ENCODE measurements at regions not wholly inside any gene's neighbourhood (a gene's known extent, or its start where the extent isn't known, plus 50 kb on each side); places are given as distances from the start of the nearest gene placed in this dataset.
"Not testable (repeated sequence)": the region's sequence is repeated elsewhere in the genome, so short reads cannot be mapped to it uniquely, and the experiment has no call there.

DNA sequence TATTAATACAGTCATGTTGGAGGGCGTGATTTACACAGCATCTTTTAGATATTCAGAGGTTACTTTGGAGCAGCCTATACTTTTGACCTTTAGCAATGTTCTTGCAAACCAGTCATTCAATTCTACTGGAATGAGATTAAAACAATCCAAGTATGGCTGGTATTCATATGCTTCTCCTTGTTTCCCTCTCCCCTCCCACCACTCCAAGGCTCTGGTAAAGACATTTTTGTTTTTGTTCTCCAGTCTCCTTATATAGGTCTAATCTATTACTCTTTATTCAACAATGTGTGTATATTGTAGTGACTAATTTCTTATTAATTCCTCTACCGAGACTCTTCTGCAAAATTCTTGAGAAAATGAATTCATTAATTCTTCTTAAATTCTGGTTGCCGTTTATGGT lies 465.1 kb upstream of the ZNF337 start:
- H3K4me3 Mint-ChIP-seq; H3K4me1 Mint-ChIP-seq (ENCODE audit: low read depth); H3K9me3 Mint-ChIP-seq; DNase-seq (ENCODE audit: low spot score); H3K27me3 Mint-ChIP-seq (ENCODE audit: insufficient read depth); H3K27ac Mint-ChIP-seq; H3K36me3 Mint-ChIP-seq (ENCODE audit: low read depth); intact Hi-C loops (cut with micrococcal nuclease): not testable (repeated sequence)

DNA sequence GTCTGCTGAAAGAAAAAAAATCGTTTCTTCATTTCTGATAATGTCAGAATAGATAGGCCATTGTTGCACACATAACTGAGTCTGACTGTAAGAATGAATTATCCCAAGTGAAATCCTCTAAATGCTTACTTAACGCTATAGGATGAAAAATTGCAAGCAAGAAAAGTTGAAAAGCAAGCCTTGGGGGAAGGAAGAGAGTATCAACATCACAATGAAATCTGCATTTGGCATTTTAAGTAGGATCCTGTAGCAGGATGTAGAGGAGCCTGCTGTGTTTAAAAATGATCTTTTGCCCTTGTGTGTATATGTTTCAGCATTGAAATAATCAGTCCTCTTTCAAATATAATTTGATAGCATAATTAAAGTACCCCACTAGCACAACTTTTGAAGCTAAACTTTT lies 464.3 kb upstream of the ZNF337 start:
- H3K9me3 Mint-ChIP-seq; H3K4me1 Mint-ChIP-seq (ENCODE audit: low read depth); intact Hi-C loops (cut with micrococcal nuclease); H3K27me3 Mint-ChIP-seq (ENCODE audit: insufficient read depth); H3K4me3 Mint-ChIP-seq; H3K36me3 Mint-ChIP-seq (ENCODE audit: low read depth); DNase-seq (ENCODE audit: low spot score); H3K27ac Mint-ChIP-seq: not testable (repeated sequence)

DNA sequence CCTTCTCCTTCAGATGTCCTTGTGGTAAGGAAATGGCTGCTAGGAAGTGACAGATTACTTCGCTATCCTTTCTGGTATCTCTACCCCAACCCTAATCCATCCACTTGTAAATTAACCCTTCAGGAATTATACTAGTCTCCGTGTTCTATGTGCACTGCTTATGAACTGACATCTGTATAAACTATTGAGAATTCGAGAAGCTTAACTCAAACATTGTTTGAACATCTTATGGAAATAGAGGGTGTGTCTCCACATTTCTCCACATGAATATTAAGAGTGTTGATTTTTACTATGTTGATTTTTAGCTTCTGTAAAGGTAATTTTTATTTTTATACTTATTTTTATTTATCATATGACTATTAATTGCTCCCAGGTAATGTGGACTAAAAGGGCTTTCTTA lies 457.6 kb upstream of the ZNF337 start:
- Mint-ChIP-seq H3K27ac (no peak overlapping the region), H3K9me3 (no peaks in the 10 kb centered on the region), H3K4me3 (no peak overlapping the region), H3K4me1 (ENCODE audit: low read depth) (no peaks in the 10 kb centered on the region), H3K27me3 (ENCODE audit: insufficient read depth) (no peaks in the 10 kb centered on the region), H3K36me3 (ENCODE audit: low read depth) (no peaks in the 10 kb centered on the region)
- intact Hi-C loops (cut with micrococcal nuclease), result no loop called here
- no peak for DNase-seq (ENCODE audit: low spot score)

DNA sequence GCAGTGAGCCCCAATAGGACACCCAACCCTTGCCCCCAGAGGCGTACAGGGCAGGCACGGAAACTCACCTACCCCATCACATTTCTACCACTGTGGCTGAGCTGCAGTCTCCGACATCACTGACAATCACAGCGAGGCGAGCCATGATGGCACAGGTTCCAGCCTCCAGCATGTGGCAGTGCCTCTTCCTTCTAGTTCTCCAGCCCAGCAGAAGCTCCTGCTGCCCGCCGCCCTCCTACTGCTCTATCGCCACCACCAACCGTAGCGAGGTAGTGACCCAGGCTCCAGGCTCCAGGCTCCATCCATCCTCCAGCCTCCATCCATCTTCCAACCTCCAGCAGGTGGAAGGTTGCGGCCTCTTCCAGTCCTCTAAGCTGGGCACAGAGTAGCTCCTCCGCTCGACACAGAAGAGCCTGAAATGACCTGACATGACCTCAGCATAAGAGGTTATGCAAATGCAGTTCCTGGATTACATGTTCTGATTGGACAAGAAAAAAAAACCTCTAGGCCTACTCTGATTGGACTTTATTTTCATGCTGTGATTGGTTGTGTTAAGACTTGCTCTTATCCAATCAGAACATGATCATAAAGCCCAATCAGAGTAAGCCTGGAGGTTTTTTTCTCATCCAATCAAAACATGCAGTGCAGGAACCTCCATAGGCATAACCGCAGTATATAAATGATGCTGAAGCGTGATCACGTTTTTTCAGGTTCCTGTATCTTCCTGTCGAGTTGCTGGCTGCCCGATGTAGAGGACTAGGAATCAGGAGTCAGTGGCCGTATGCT lies 438.9 kb upstream of the ZNF337 start:
- no peaks in the 10 kb centered on the region for H3K9me3 Mint-ChIP-seq
- H3K4me1 Mint-ChIP-seq (ENCODE audit: low read depth), result no peaks in the 10 kb centered on the region
- no peak overlapping the region for H3K4me3 Mint-ChIP-seq
- H3K27ac Mint-ChIP-seq, result no peak overlapping the region
- intact Hi-C loops (cut with micrococcal nuclease), result no loop called here
- H3K36me3 Mint-ChIP-seq (ENCODE audit: low read depth), result no peaks in the 10 kb centered on the region
- no peak for DNase-seq (ENCODE audit: low spot score)
- H3K27me3 Mint-ChIP-seq (ENCODE audit: insufficient read depth), result no peaks in the 10 kb centered on the region

DNA sequence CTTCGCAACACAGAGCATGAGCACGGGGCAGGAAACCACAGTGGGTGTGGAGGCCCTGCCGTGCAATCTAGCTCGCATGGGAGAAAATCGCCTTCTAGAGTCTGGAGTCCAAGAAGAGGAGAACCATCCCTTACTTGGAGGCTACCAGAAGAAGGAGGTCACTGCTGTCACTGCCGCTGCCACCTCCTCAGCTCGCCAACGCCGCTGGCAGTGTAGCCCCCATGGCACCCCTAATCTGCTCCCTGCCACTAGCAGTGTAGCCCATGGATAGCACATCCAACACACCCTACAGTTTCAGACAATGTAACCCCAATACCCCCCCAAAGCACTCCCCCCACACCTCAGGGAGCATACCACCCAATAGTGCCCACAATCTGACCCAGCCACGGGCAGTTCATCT lies 438.0 kb upstream of the ZNF337 start:
- Mint-ChIP-seq H3K36me3 (ENCODE audit: low read depth) (no peaks in the 10 kb centered on the region), H3K27ac (no peak overlapping the region), H3K4me1 (ENCODE audit: low read depth) (no peaks in the 10 kb centered on the region), H3K4me3 (no peak overlapping the region), H3K27me3 (ENCODE audit: insufficient read depth) (no peaks in the 10 kb centered on the region), H3K9me3 (no peaks in the 10 kb centered on the region)
- no peak for DNase-seq (ENCODE audit: low spot score)
- intact Hi-C loops (cut with micrococcal nuclease), result no loop called here

DNA sequence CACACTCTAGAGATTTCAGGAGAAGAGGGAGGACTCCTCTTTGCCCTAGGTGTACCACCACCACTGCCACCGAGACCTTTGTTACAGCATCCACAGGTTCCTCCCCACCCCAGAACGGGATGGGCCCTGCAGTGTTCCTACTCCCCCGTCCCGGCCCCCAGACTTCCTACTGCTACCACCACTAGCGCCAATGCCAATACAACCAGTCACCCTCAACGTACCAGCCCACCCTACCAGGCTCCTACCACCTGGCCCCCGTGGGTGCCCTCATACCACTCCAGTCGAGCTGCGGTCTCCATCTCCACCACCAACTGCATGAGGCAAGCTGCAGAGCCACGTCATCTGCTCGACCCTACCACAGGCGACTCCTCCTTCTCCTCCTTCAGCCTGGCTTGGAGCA lies 437.1 kb upstream of the ZNF337 start:
- intact Hi-C loops (cut with micrococcal nuclease); H3K27ac Mint-ChIP-seq; H3K4me3 Mint-ChIP-seq; H3K27me3 Mint-ChIP-seq (ENCODE audit: insufficient read depth); DNase-seq (ENCODE audit: low spot score); H3K36me3 Mint-ChIP-seq (ENCODE audit: low read depth); H3K4me1 Mint-ChIP-seq (ENCODE audit: low read depth); H3K9me3 Mint-ChIP-seq: not testable (repeated sequence)

DNA sequence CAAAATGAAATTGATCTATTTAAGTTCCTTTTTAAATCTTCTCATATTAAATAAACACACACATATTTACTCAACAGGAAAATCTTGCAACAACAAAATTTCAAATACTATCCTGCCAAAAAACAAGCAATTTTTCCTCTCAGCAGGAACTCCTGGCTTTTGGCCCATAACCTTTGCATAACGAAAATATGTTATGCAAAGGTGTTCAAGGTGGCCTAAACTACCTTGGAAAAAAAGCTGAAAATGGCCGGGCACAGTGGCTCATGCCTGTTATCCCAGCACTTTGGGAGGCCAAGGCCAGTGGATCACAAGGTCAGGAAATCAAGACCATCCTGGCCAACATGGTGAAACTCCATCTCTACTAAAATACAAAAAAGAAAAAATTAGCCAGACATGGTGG lies 424.3 kb upstream of the ZNF337 start:
- intact Hi-C loops (cut with micrococcal nuclease); H3K9me3 Mint-ChIP-seq; H3K27me3 Mint-ChIP-seq (ENCODE audit: insufficient read depth); H3K27ac Mint-ChIP-seq; H3K36me3 Mint-ChIP-seq (ENCODE audit: low read depth); H3K4me1 Mint-ChIP-seq (ENCODE audit: low read depth); DNase-seq (ENCODE audit: low spot score); H3K4me3 Mint-ChIP-seq: not testable (repeated sequence)

DNA sequence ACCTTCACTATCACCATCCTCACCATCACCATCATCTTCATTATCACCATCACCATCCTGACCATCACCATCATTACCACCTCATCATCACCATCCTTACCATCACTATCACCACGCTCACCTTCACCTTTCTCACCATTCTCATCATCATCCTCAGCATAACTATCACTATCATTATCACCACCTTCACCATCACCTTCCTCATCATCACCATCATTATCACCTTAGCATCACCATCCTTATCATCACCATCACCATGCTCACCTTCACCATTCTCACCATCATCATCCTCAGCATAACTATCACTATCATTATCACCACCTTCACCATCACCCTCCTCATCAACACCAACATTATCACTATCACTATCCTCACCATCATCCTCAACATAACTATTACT lies 397.8 kb upstream of the ZNF337 start:
- H3K4me3 Mint-ChIP-seq; H3K27me3 Mint-ChIP-seq (ENCODE audit: insufficient read depth); intact Hi-C loops (cut with micrococcal nuclease); H3K4me1 Mint-ChIP-seq (ENCODE audit: low read depth); H3K36me3 Mint-ChIP-seq (ENCODE audit: low read depth); H3K27ac Mint-ChIP-seq; DNase-seq (ENCODE audit: low spot score); H3K9me3 Mint-ChIP-seq: not testable (repeated sequence)

DNA sequence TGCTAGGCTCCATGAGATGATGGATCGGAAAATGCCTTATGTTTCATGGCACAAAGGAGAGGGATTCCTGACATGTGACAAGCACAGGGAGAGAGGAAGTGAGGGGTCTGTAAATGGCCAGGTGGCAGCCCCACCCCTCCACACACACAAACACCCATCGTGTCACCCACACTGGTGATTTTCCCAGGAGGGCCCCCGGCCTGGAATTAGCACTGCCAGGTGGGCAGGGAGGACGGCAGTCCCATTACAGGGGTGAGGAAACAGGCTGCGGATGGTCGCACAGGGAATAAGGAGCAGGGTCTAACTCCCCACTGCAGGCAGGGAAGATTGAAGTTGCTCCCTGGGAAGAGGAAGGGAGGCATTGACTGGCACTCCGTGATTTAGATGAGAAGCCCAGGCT lies 395.3 kb upstream of the ZNF337 start:
- H3K4me3 Mint-ChIP-seq; H3K9me3 Mint-ChIP-seq; H3K36me3 Mint-ChIP-seq (ENCODE audit: low read depth); intact Hi-C loops (cut with micrococcal nuclease); H3K27me3 Mint-ChIP-seq (ENCODE audit: insufficient read depth); DNase-seq (ENCODE audit: low spot score); H3K27ac Mint-ChIP-seq; H3K4me1 Mint-ChIP-seq (ENCODE audit: low read depth): not testable (repeated sequence)

DNA sequence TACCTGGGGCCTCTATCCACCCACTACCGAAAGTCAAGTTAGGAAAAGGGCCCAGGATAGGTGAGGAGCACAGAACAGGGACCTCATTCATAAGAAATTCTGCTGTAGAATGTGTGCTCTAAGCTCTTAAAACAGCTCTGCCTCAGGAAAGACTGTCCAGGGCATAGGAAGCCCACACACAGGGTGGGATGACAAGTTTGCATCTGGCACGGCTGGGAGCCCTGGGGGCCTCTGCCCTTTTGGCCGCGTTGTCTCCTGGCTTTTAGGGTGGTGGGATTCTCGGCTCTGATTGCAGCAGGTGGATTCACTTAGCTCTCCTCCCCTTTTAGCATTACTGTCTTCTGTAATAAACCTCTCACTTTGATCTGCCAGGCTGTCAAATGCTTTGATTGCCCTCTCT lies 389.5 kb upstream of the ZNF337 start:
- H3K4me3 Mint-ChIP-seq; DNase-seq (ENCODE audit: low spot score); H3K9me3 Mint-ChIP-seq; H3K27ac Mint-ChIP-seq; H3K36me3 Mint-ChIP-seq (ENCODE audit: low read depth); H3K4me1 Mint-ChIP-seq (ENCODE audit: low read depth); H3K27me3 Mint-ChIP-seq (ENCODE audit: insufficient read depth); intact Hi-C loops (cut with micrococcal nuclease): not testable (repeated sequence)

DNA sequence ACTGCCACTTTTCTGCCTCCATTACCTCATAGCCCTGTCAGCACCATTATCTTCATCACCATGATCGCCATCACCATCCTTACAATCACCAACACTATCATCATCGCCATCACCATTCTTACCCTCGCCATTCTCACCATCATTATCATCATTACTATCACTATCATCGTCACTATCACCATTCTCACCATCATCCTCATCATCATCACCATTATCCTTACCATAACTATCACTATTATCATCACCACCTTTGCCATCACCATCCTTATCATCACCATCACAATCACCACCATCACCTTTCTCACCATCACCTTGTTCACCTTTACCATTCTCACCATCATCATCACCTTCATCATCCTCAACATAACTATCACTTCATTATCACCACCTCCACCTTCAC lies 377.3 kb upstream of the ZNF337 start:
- H3K9me3 Mint-ChIP-seq; H3K4me3 Mint-ChIP-seq; H3K27ac Mint-ChIP-seq; H3K36me3 Mint-ChIP-seq (ENCODE audit: low read depth); DNase-seq (ENCODE audit: low spot score); H3K27me3 Mint-ChIP-seq (ENCODE audit: insufficient read depth); intact Hi-C loops (cut with micrococcal nuclease); H3K4me1 Mint-ChIP-seq (ENCODE audit: low read depth): not testable (repeated sequence)

DNA sequence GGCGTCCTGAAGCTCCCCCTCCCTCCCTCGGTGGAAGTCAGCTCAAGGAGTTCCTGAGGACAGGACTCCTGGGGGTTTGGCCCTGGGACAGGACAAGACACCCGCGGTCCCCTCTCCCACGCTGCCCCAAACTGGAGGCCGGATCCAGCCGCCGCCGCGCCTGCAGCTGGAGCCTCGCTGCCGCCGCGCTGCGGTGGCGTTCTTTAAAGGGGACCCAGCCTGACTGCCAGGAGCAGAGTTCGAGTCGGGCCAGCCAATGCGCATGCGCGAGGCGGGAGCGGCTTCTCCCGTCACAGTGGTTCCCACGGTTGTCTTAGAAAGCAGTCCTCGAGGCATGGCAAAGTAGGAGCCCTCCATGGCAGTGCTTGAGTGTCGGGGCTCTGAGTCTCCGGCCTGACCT lies 362.7 kb upstream of the ZNF337 start:
- H3K4me3 Mint-ChIP-seq; H3K36me3 Mint-ChIP-seq (ENCODE audit: low read depth); H3K4me1 Mint-ChIP-seq (ENCODE audit: low read depth); DNase-seq (ENCODE audit: low spot score); intact Hi-C loops (cut with micrococcal nuclease); H3K9me3 Mint-ChIP-seq; H3K27me3 Mint-ChIP-seq (ENCODE audit: insufficient read depth); H3K27ac Mint-ChIP-seq: not testable (repeated sequence)

DNA sequence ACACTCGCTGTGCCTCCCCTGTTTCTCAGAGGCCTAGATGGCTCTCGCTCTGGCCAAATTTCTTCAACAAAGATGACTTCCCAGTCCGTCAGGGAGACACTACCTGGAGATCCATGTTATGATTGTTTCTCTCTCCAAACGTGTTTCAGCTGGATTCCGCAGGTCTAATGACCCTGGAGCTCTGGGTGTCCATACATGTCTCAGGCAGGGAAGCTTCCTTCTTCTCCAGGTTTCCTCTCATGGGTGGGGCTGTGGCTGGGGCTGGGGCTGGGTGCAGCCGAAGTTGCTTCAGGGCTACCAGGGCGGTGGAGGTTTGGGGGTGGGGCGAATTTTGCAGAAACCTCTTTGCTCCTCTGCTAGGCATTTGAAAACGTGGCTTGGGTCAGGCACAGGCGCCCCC lies 361.8 kb upstream of the ZNF337 start:
- H3K36me3 Mint-ChIP-seq (ENCODE audit: low read depth); H3K27me3 Mint-ChIP-seq (ENCODE audit: insufficient read depth); H3K4me3 Mint-ChIP-seq; H3K4me1 Mint-ChIP-seq (ENCODE audit: low read depth); H3K27ac Mint-ChIP-seq; H3K9me3 Mint-ChIP-seq; intact Hi-C loops (cut with micrococcal nuclease); DNase-seq (ENCODE audit: low spot score): not testable (repeated sequence)

DNA sequence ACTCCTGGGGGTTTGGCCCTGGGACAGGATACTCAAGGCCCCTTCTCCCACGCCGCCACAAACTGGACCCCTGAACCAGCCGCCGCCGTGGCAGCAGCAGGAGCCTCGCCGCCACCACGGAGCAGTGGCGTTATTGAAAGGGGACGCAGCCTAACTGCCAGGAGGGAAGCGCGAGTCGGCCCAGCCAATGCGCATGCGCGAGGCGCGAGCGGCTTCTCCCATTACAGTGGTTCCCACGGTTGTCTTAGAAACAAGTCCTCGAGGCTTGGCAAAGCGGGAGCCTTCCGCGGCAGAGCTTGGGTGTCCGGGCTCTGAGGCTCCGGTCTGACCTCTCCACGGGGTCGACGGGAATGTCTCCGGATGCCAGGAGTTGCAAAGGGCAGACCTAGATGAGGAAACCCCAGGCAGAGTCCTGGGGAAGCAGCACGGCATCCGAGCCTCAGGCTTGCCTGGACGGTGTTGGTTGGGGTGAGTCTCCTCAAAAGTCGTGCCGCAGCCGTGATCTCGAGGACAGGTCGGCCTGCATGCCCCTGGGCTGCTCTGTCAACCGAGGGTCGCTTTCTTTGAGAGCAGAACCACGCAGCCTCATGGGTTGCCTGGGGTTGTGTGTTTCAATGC lies 360.6 kb upstream of the ZNF337 start:
- H3K4me3 Mint-ChIP-seq; DNase-seq (ENCODE audit: low spot score); H3K4me1 Mint-ChIP-seq (ENCODE audit: low read depth); H3K36me3 Mint-ChIP-seq (ENCODE audit: low read depth); intact Hi-C loops (cut with micrococcal nuclease); H3K27me3 Mint-ChIP-seq (ENCODE audit: insufficient read depth); H3K9me3 Mint-ChIP-seq; H3K27ac Mint-ChIP-seq: not testable (repeated sequence)
